H1 (cell line): ENCODE measurements at regions not wholly inside any gene's neighbourhood (a gene's known extent, or its start where the extent isn't known, plus 50 kb on each side); places are given as distances from the start of the nearest gene placed in this dataset.

Source experiments
- ATF2 ChIP-seq: IDR thresholded peaks from 2 replicates; pipeline ENCODE4 v1.6.1; 2012; ENCODE audit warnings: low read length, inconsistent platforms
- CHD2 ChIP-seq: IDR thresholded peaks from 2 replicates; pipeline ENCODE4 v1.6.1; 2012; ENCODE audit warnings: low read length, improper control_type of control experiment
- GABPA ChIP-seq: IDR thresholded peaks from 2 replicates; pipeline ENCODE4 v1.6.1; 2011; ENCODE audit warnings: mild to moderate bottlenecking, low read length, moderate library complexity, borderline replicate concordance; ENCODE audit not compliant: insufficient read depth
- HDAC6 ChIP-seq: IDR thresholded peaks from one replicate; pipeline ENCODE4 v1.7.1; 2012; ENCODE audit warnings: low read depth, mild to moderate bottlenecking, inconsistent platforms, low read length, moderate library complexity
- POLR2A ChIP-seq, 2 experiments: IDR thresholded peaks; 1 replicate in 1 of 2; 2 replicates in 1 of 2; pipeline ENCODE4 v1.6.1; 2011; ENCODE audit warnings: low read depth in 2 of 2, low read length in 2 of 2, mild to moderate bottlenecking in 2 of 2; ENCODE audit errors: control extremely low read depth in 1 of 2
- TBP ChIP-seq: IDR thresholded peaks from 2 replicates; pipeline ENCODE4 v1.6.1; 2011; ENCODE audit warnings: low read depth, low read length, improper control_type of control experiment

GRCh38 chr6:22099231-22099630 is 197.6 kb downstream of the PRL start (continued):
- TF ChIP-seq ATF2 (no peak), HDAC6 (no peak), GABPA (no peak), POLR2A (IDR thresholded peaks at IDR 0.05; ENCODE audit: control extremely low read depth in 1 of 2, low read depth in 2 of 2, low read length in 2 of 2) (no peak), CHD2 (no peak), TBP (no peak)
